ENCODE measurements at regions not wholly inside any gene's neighbourhood (a gene's known extent, or its start where the extent isn't known, plus 50 kb on each side); places are given as distances from the start of the nearest gene placed in this dataset.
A peak's percentile ranks its signal among the peaks of the same experiment; 100 is the strongest.

- H3K4me3 ChIP-seq = no peak overlapping the region
- in situ Hi-C loops (cut with MboI; ENCODE audit: low pct_unique_long_range_greater_than_20kb in 2 of 9, low sequenced_read_pairs in 9 of 9, unreplicated experiment in 9 of 9) = no loop called here
- ATAC-seq (replicated peaks in 6 of 8) = no peak
- H3K4me1 ChIP-seq (replicated peaks in 1 of 2) = no peaks in the 10 kb centered on the region
- H3K27ac ChIP-seq = no peak overlapping the region
These were observed 65.8 kb downstream of the ISL1 start for GRCh38 chr5:51449026-51449425.

DNA sequence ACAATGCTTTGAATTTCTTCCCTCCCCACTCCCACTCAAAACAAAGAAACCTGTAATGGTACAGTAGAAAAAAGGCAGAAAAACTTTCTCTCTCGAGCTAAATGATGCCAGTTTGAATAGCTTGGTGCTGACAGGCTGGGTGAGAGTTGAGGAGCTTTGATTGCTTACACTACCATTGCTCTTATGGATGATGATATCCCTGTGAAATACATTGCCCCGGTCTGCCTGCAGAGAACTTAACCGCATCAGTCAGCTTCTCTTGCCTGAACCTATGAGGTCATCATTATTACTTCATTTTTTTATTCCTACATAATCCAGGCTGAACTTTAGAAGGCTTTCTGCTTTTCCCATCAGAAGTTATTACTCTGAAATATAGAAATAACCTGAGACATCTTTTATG is 69.3 kb downstream of the ISL1 start:
- Histone ChIP-seq H3K4me3 (no peak overlapping the region), H3K4me1 (replicated peaks in 1 of 2) (no peaks in the 10 kb centered on the region), H3K27ac (no peak overlapping the region)
- in situ Hi-C loops (cut with MboI; ENCODE audit: low pct_unique_long_range_greater_than_20kb in 2 of 9, low sequenced_read_pairs in 9 of 9, unreplicated experiment in 9 of 9) = no loop called here
- ATAC-seq (replicated peaks in 6 of 8) = peak in 2 of 8 experiments; percentile 73 to 78
- 0 to 100% (median 69%) methylated on average over 1 to 3 of the region's 3 CpGs for WGBS, 10 experiments

DNA sequence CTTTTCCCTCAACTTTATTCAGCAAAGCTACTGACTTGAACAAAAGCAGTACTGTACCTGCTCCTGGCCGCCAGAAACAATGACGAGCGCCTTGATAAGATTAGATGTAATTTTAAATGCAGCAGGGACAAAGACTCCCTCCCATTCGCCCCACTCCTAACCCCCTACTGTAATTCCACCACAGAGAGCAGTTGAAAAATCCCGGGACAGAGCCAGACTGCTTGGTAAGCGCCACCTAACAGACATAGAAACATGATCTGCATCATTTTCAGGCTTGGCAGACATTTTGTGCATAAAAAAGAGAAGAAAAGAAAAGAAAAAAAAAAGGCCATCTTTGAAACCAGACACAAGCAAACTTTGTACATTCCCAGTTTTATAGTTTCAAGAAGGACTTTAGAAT is 81.9 kb downstream of the ISL1 start:
- H3K4me3 ChIP-seq = no peak overlapping the region
- no peaks in the 10 kb centered on the region for H3K4me1 ChIP-seq (replicated peaks in 1 of 2)
- WGBS, 10 experiments = 0 to 67% (median 29%) methylated on average over 1 to 6 of the region's 6 CpGs
- in situ Hi-C loops (cut with MboI; ENCODE audit: low pct_unique_long_range_greater_than_20kb in 2 of 9, low sequenced_read_pairs in 9 of 9, unreplicated experiment in 9 of 9) = no loop called here
- no peak overlapping the region for H3K27ac ChIP-seq
- no peak for ATAC-seq (replicated peaks in 6 of 8)

GRCh38 chr5:51466214-51466613 is 83.0 kb downstream of the ISL1 start:
- Histone ChIP-seq H3K4me3 (no peak overlapping the region), H3K27ac (no peak overlapping the region), H3K4me1 (replicated peaks in 1 of 2) (no peaks in the 10 kb centered on the region)
- in situ Hi-C loops (cut with MboI; ENCODE audit: low pct_unique_long_range_greater_than_20kb in 2 of 9, low sequenced_read_pairs in 9 of 9, unreplicated experiment in 9 of 9) = no loop called here
- no peak for ATAC-seq (replicated peaks in 6 of 8)
- WGBS, 10 experiments = 0 to 100% (median 82%) methylated on average over 2 of the region's 2 CpGs; no CpG with 5 or more reads in 1 of the 10 experiments

- in situ Hi-C loops (cut with MboI; ENCODE audit: low pct_unique_long_range_greater_than_20kb in 2 of 9, low sequenced_read_pairs in 9 of 9, unreplicated experiment in 9 of 9) = no loop called here
- peak in 2 of 8 experiments; percentile 39 to 52 for ATAC-seq (replicated peaks in 6 of 8)
These were observed 84.9 kb downstream of the ISL1 start for GRCh38 chr5:51468196-51468595.

DNA sequence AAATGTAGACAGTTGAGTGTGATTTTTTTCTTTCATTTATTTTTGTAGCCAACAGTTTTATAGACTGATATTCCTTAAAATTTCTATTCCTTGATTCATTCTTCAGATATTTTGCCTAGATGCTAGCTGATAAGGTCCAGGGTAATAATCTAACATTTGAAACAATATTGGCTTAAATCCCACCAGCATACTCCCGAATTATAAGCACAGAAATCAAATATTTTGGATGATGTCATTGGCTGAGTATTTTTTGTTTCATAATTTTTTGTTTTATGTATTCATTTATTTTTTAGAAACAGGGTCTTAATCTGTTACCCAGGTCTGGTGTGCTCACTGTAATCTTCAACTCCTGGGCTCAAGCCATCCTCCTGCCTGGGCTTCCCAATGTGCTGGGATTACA is 88.4 kb downstream of the ISL1 start:
- Histone ChIP-seq H3K4me3 (no peak overlapping the region), H3K4me1 (replicated peaks in 1 of 2) (no peaks in the 10 kb centered on the region), H3K27ac (no peak overlapping the region)
- in situ Hi-C loops (cut with MboI; ENCODE audit: low pct_unique_long_range_greater_than_20kb in 2 of 9, low sequenced_read_pairs in 9 of 9, unreplicated experiment in 9 of 9) = no loop called here
- ATAC-seq (replicated peaks in 6 of 8) = no peak
- WGBS, 10 experiments = 0 to 100% (median 43%) methylated on average over 1 of the region's 1 CpG; no CpG with 5 or more reads in 2 of the 10 experiments

More at GRCh38 chr5:51468196-51468595, 84.9 kb downstream of the ISL1 start:
- Histone ChIP-seq H3K4me3 (no peak overlapping the region), H3K4me1 (replicated peaks in 1 of 2) (no peaks in the 10 kb centered on the region), H3K27ac (no peak overlapping the region)
- WGBS, 10 experiments = 0 to 67% (median 52%) methylated on average over 1 to 2 of the region's 2 CpGs; no CpG with 5 or more reads in 1 of the 10 experiments

GRCh38 chr5:51472472-51472871 is 89.2 kb downstream of the ISL1 start:
- no peak for ATAC-seq (replicated peaks in 6 of 8)
- H3K4me1 ChIP-seq (replicated peaks in 1 of 2) = no peaks in the 10 kb centered on the region
- no peak overlapping the region for H3K27ac ChIP-seq
- 0 to 100% (median 56%) methylated on average over 1 of the region's 1 CpG; no CpG with 5 or more reads in 2 of the 10 experiments for WGBS, 10 experiments
- H3K4me3 ChIP-seq = no peak overlapping the region
- in situ Hi-C loops (cut with MboI; ENCODE audit: low pct_unique_long_range_greater_than_20kb in 2 of 9, low sequenced_read_pairs in 9 of 9, unreplicated experiment in 9 of 9) = no loop called here

DNA sequence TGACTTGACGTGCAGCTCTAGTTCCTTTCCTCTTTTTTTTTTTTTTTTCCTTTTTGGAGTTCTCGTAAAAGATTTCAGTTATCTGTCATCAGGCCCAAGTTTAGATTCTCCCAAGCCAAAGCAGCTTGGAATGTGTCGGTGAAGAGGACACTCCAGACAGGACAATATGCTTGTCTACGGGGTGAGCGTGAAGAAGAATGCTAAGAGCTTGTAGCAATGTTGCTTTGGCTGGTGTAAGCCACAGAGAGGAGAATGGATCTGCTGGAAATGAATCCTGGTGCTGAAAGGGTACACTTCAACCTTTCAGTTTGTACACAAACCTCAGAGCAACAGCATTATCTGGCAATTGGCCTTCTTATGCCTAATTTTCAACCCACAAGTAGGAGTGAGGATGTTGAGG is 92.4 kb downstream of the ISL1 start:
- no peak overlapping the region for H3K4me3 ChIP-seq
- H3K27ac ChIP-seq = no peak overlapping the region
- no peaks in the 10 kb centered on the region for H3K4me1 ChIP-seq (replicated peaks in 1 of 2)
- no peak for ATAC-seq (replicated peaks in 6 of 8)
- in situ Hi-C loops (cut with MboI; ENCODE audit: low pct_unique_long_range_greater_than_20kb in 2 of 9, low sequenced_read_pairs in 9 of 9, unreplicated experiment in 9 of 9) = no loop called here
- 0 to 94% (median 73%) methylated on average over 2 to 5 of the region's 5 CpGs for WGBS, 10 experiments

- in situ Hi-C loops (cut with MboI; ENCODE audit: low pct_unique_long_range_greater_than_20kb in 2 of 9, low sequenced_read_pairs in 9 of 9, unreplicated experiment in 9 of 9) = no loop called here
- no peak overlapping the region for H3K4me3 ChIP-seq
- no peak overlapping the region for H3K27ac ChIP-seq
- ATAC-seq (replicated peaks in 6 of 8) = no peak
- H3K4me1 ChIP-seq (replicated peaks in 1 of 2) = no peaks in the 10 kb centered on the region
These were observed 93.2 kb downstream of the ISL1 start for GRCh38 chr5:51476431-51476830.

- H3K4me3 ChIP-seq = no peak overlapping the region
- ATAC-seq (replicated peaks in 6 of 8) = no peak
- no peaks in the 10 kb centered on the region for H3K4me1 ChIP-seq (replicated peaks in 1 of 2)
- no peak overlapping the region for H3K27ac ChIP-seq
- in situ Hi-C loops (cut with MboI; ENCODE audit: low pct_unique_long_range_greater_than_20kb in 2 of 9, low sequenced_read_pairs in 9 of 9, unreplicated experiment in 9 of 9) = no loop called here
- WGBS, 10 experiments = 14 to 100% (median 78%) methylated on average over 1 of the region's 1 CpG; no CpG with 5 or more reads in 3 of the 10 experiments
These were observed 96.6 kb downstream of the ISL1 start for GRCh38 chr5:51479840-51480239.

GRCh38 chr5:51484326-51484725 is 101.1 kb downstream of the ISL1 start:
- ATAC-seq (replicated peaks in 6 of 8) = no peak
- in situ Hi-C loops (cut with MboI; ENCODE audit: low pct_unique_long_range_greater_than_20kb in 2 of 9, low sequenced_read_pairs in 9 of 9, unreplicated experiment in 9 of 9) = no loop called here
- Histone ChIP-seq H3K4me3 (no peak overlapping the region), H3K4me1 (replicated peaks in 1 of 2) (no peaks in the 10 kb centered on the region), H3K27ac (no peak overlapping the region)

GRCh38 chr5:51486158-51486557 is 102.9 kb downstream of the ISL1 start:
- no peak overlapping the region for H3K27ac ChIP-seq
- in situ Hi-C loops (cut with MboI; ENCODE audit: low pct_unique_long_range_greater_than_20kb in 2 of 9, low sequenced_read_pairs in 9 of 9, unreplicated experiment in 9 of 9) = no loop called here
- H3K4me3 ChIP-seq = no peak overlapping the region
- no peak for ATAC-seq (replicated peaks in 6 of 8)
- 0 to 100% (median 100%) methylated on average over 1 of the region's 1 CpG; no CpG with 5 or more reads in 1 of the 10 experiments for WGBS, 10 experiments
- H3K4me1 ChIP-seq (replicated peaks in 1 of 2) = no peaks in the 10 kb centered on the region

DNA sequence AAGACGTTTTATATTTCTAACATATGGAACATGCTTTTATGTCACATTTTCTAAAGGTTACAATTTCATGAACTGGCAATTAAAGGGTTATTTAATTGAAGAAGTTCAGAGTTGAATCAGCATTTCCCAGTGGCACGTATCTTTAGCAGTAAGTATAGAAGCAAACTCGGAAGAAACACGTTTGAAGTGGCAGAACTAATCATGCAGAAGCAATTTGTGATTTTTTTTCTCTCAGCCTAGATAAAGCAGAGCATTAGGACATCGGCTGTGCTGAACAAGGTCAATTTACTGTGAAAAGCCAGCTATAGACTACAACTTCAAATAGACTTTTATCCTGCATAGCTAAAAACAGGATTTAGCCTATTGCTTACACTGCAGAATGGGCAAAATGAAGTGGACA is 104.7 kb downstream of the ISL1 start:
- H3K4me3 ChIP-seq = no peak overlapping the region
- no peak overlapping the region for H3K27ac ChIP-seq
- 0 to 33% (median 5%) methylated on average over 1 to 5 of the region's 5 CpGs; no CpG with 5 or more reads in 1 of the 10 experiments for WGBS, 10 experiments
- in situ Hi-C loops (cut with MboI; ENCODE audit: low pct_unique_long_range_greater_than_20kb in 2 of 9, low sequenced_read_pairs in 9 of 9, unreplicated experiment in 9 of 9) = no loop called here
- no peaks in the 10 kb centered on the region for H3K4me1 ChIP-seq (replicated peaks in 1 of 2)
- ATAC-seq (replicated peaks in 6 of 8) = peak in 2 of 8 experiments; percentile 41 to 44

- no peak overlapping the region for H3K27ac ChIP-seq
- H3K4me1 ChIP-seq (replicated peaks in 1 of 2) = no peaks in the 10 kb centered on the region
- no peak overlapping the region for H3K4me3 ChIP-seq
- in situ Hi-C loops (cut with MboI; ENCODE audit: low pct_unique_long_range_greater_than_20kb in 2 of 9, low sequenced_read_pairs in 9 of 9, unreplicated experiment in 9 of 9) = no loop called here
- WGBS, 10 experiments = 0 to 100% (median 61%) methylated on average over 1 to 3 of the region's 3 CpGs; no CpG with 5 or more reads in 2 of the 10 experiments
- ATAC-seq (replicated peaks in 6 of 8) = peak in 1 of 8 experiments; percentile 11
These were observed 105.8 kb downstream of the ISL1 start for GRCh38 chr5:51488803-51489642.
